ENCODE measurements at regions not wholly inside any gene's neighbourhood (a gene's known extent, or its start where the extent isn't known, plus 50 kb on each side); places are given as distances from the start of the nearest gene placed in this dataset.
A peak's percentile ranks its signal among the peaks of the same experiment; 100 is the strongest.

DNA sequence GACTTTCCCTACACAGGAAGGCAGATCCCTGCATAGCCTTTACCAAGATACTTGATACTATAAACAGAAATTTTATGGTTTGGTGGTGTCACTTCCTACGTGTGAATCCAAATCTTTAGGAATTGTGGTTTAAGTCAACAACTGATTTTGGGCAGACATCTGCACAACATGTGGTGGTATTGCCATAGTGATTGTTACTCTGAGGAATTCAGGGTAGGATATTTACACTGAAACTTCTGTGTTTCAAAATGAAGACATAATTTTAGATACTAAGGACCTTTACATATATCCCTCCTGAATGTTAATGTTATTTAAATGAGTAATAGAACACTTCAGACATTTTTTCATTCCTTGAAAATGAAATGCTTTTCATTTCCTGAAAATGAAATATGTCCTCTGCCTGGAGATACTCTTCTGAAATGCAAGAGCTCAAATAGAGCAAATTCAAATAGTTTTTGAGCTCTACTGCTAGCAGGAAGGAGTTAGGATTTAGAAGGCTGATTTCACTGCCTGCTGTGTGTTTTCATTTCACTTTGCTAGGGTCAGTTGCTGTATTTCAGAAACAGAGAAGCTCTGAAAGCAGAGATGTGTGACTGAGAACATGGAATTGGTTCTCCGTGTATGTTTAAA, 77.2 kb downstream of the MDH1 start:
- Histone ChIP-seq H3K9me3 (peaks cover 6% of the 10 kb centered on the region; the same call in 1 of the 3 replicates), H3K27ac (no peak overlapping the region), H3K4me1 (no peaks in the 10 kb centered on the region), H3K4me2 (no peak overlapping the region), H3K4me3 (no peak overlapping the region)
- TF ChIP-seq RAD21 (conservative IDR thresholded peaks at IDR 0.05 in 1 of 2, IDR thresholded peaks at IDR 0.05 in 1 of 2), result no peak
- TF ChIP-seq EP300 (IDR thresholded peaks at IDR 0.05), result no peak
- TF ChIP-seq HOXB13 (CRISPR knock-in tag; IDR thresholded peaks at IDR 0.05; ENCODE audit: low read depth), result no peak
- TF ChIP-seq CBX2 (IDR thresholded peaks at IDR 0.05; ENCODE audit: borderline replicate concordance, low read depth), result no peak
- no peak for ATAC-seq
- 33% methylated on average over 2 of the region's 2 CpGs for WGBS (ENCODE audit: missing lambda C conversion rate)
- DNase-seq (ENCODE audit: low read depth in 1 of 2, low spot score in 1 of 2), result no peak
- FAIRE-seq, result no peak
- ChIA-PET POLR2A (no interaction called here), CTCF (interaction anchor here (0.6 kb wide), 1 partner anchor 822 kb away, joined by 3 read pairs; no protein-coding TSS in a partner anchor)

GRCh38 chr2:63667132-63667700, 78.5 kb downstream of the MDH1 start:
- WGBS (ENCODE audit: missing lambda C conversion rate), result 42% methylated on average over 3 of the region's 3 CpGs
- TF ChIP-seq RFX5 (IDR thresholded peaks at IDR 0.05), result no peak
- TF ChIP-seq FOSB (CRISPR knock-in tag; IDR thresholded peaks at IDR 0.05), result no peak
- no peak for TF ChIP-seq HDAC2 (IDR thresholded peaks at IDR 0.05)
- no peak for TF ChIP-seq POLR2AphosphoS2 (conservative IDR thresholded peaks at IDR 0.05; ENCODE audit: low read length)
- TF ChIP-seq CBX8 (IDR thresholded peaks at IDR 0.05), result 0 out of 2 replicates have a peak, but pooled peaks have one; percentile 11
- H3K4me2 ChIP-seq, result no peak overlapping the region
- DNase-seq (ENCODE audit: low read depth in 1 of 2, low spot score in 1 of 2), result no peak
- H3K9me3 ChIP-seq, result peaks cover 6% of the 10 kb centered on the region; the same call in 1 of the 3 replicates
- no peak for FAIRE-seq
- H3K27ac ChIP-seq, result no peak overlapping the region
- CTCF ChIA-PET, result no interaction called here
- POLR2A ChIA-PET, result no interaction called here
- H3K4me3 ChIP-seq, result no peak overlapping the region
- ATAC-seq, result 0 out of 6 replicates have a peak, but pooled peaks of 1 of the 2 experiments have one; percentile 21
- no peaks in the 10 kb centered on the region for H3K4me1 ChIP-seq

DNA sequence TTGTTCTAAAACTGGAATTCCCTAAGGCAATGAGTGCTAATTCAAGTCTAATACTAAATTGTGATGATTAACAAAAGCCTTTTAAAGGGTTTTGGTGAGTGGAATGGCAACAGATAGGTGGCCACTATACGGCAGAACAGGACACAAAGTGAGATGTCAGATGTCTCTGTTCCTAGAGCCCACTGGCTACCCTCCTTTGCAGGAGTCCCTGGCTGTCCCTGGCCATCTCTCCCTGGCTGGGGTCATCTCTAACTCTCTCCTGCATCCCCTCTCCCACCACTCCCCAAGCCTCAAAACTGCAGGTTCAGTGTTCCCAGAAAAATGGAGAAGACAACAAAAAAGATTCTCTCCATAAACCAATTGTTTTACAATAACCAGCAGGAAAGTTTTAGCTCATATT, 79.2 kb downstream of the MDH1 start:
- no peak overlapping the region for H3K27ac ChIP-seq
- ATAC-seq, result peak in 1 of 2 experiments; percentile 38; a peak in 2 of 6 replicates
- TF ChIP-seq EHMT2 (IDR thresholded peaks at IDR 0.05; ENCODE audit: low read depth), result no peak
- TF ChIP-seq CHD4 (IDR thresholded peaks at IDR 0.05; ENCODE audit: borderline replicate concordance), result no peak
- no peak for TF ChIP-seq HOXB5 (CRISPR knock-in tag; IDR thresholded peaks at IDR 0.05)
- TF ChIP-seq E2F6 (IDR thresholded peaks at IDR 0.05; ENCODE audit: borderline replicate concordance, low read depth), result no peak
- TF ChIP-seq ZNF302 (CRISPR knock-in tag; IDR thresholded peaks at IDR 0.05), result no peak
- TF ChIP-seq MAX (IDR thresholded peaks at IDR 0.05), result no peak
- TF ChIP-seq, protein P1, sequence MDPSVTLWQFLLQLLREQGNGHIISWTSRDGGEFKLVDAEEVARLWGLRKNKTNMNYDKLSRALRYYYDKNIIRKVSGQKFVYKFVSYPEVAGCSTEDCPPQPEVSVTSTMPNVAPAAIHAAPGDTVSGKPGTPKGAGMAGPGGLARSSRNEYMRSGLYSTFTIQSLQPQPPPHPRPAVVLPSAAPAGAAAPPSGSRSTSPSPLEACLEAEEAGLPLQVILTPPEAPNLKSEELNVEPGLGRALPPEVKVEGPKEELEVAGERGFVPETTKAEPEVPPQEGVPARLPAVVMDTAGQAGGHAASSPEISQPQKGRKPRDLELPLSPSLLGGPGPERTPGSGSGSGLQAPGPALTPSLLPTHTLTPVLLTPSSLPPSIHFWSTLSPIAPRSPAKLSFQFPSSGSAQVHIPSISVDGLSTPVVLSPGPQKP (IDR thresholded peaks at IDR 0.05; ENCODE audit: low read depth, low read length), result no peak
- no peak for TF ChIP-seq JUN (IDR thresholded peaks at IDR 0.05)
- no peak for TF ChIP-seq NPAS2 (CRISPR knock-in tag; IDR thresholded peaks at IDR 0.05; ENCODE audit: borderline replicate concordance)
- no peak for TF ChIP-seq CBX2 (IDR thresholded peaks at IDR 0.05; ENCODE audit: borderline replicate concordance, low read depth)
- TF ChIP-seq RFX5 (IDR thresholded peaks at IDR 0.05), result no peak
- no peak for TF ChIP-seq BHLHE40 (IDR thresholded peaks at IDR 0.05; ENCODE audit: low read depth, low read length)
- no peak for TF ChIP-seq FOSL2 (IDR thresholded peaks at IDR 0.05)
- no peak for TF ChIP-seq FOSL2 (CRISPR knock-in tag; IDR thresholded peaks at IDR 0.05)
- 46% methylated on average over 1 of the region's 1 CpG for WGBS (ENCODE audit: missing lambda C conversion rate)
- ChIA-PET POLR2A (no interaction called here), CTCF (no interaction called here)
- no peak overlapping the region for H3K4me2 ChIP-seq
- peaks cover 6% of the 10 kb centered on the region; the same call in 1 of the 3 replicates for H3K9me3 ChIP-seq
- H3K4me1 ChIP-seq, result no peaks in the 10 kb centered on the region
- DNase-seq (ENCODE audit: low read depth in 1 of 2, low spot score in 1 of 2), result no peak
- FAIRE-seq, result no peak
- H3K4me3 ChIP-seq, result no peak overlapping the region
